SK-N-SH treated with all-trans-retinoic acid at 6 μM for 48 hours (cell line): ENCODE measurements at regions not wholly inside any gene's neighbourhood (a gene's known extent, or its start where the extent isn't known, plus 50 kb on each side); places are given as distances from the start of the nearest gene placed in this dataset.

Source experiments
- ARNTL ChIP-seq: fragments of 450-650 bp; formaldehyde crosslinking; IDR thresholded peaks from 2 replicates; pipeline ENCODE4 v1.5.0; 2020; ENCODE audit warnings: low read depth, mild to moderate bottlenecking, moderate library complexity, borderline replicate concordance
- SNAI2 ChIP-seq: fragments of 250-450 bp; sonication (Bioruptor Pico); IDR thresholded peaks from 2 replicates; pipeline ENCODE4 v1.5.0; 2020; ENCODE audit warnings: mild to moderate bottlenecking, moderate library complexity
- TF ChIP-seq, protein P1 (sequence below): fragments of 250-450 bp; sonication (Bioruptor Pico); IDR thresholded peaks from 2 replicates; pipeline ENCODE4 v1.5.1; 2020; ENCODE audit warnings: low read depth, mild to moderate bottlenecking, moderate library complexity

DNA sequence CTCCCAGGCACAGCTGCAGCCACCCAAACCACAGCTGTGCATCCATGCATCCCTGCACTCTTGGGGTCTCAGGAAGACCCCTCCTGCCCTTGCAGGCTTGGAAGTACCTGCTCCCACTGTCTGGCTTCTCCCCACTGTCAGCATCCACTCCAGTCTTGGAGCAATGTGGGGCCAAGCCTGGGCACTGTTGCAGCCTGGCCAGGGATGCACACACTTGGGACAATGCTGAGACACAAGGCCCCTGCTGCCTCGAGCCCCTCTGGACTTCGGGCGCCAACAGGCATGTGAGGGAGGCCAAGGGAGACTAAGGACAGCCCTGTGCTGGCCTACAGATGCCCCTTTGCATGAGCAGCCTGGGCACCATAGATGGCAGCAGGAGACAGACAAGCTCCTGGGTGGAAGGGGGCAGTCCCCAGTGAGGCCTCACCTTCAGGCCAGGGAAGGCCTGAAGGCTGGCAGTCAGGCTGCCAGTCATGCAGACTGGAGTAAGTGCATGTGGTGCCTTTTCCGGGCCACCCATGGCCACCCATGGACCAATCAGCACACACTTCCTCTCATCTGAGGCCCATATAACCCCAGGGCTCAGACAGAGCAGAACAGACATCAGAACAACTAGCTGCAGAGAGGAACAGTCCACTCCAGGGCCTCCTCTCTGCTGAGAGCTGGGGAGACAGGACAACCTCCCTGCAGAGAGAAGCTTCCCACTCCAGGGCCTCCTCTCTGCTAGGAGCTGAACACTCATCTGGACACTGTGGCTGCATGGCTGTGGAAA is 219.0 kb downstream of the VGLL3 start:
- TF ChIP-seq, protein P1, sequence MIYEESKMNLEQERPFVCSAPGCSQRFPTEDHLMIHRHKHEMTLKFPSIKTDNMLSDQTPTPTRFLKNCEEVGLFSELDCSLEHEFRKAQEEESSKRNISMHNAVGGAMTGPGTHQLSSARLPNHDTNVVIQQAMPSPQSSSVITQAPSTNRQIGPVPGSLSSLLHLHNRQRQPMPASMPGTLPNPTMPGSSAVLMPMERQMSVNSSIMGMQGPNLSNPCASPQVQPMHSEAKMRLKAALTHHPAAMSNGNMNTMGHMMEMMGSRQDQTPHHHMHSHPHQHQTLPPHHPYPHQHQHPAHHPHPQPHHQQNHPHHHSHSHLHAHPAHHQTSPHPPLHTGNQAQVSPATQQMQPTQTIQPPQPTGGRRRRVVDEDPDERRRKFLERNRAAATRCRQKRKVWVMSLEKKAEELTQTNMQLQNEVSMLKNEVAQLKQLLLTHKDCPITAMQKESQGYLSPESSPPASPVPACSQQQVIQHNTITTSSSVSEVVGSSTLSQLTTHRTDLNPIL, result no peak
- TF ChIP-seq SNAI2 (no peak), ARNTL (CRISPR knock-in tag) (no peak)
